Prostate gland (tissue), 2 donors: ENCODE measurements at regions not wholly inside any gene's neighbourhood (a gene's known extent, or its start where the extent isn't known, plus 50 kb on each side); places are given as distances from the start of the nearest gene placed in this dataset.

Experiments
- CTCF ChIP-seq, 4 experiments: fragments of 200-600 bp in 2 of 4; fragments of 450-650 bp in 2 of 4; sonication (generic) in 2 of 4; IDR thresholded peaks; 1 replicate in 3 of 4; 2 replicates in 1 of 4; pipeline ENCODE4 v1.5.1; 2016 to 2019; ENCODE audit warnings: antibody characterized with exemption in 4 of 4, mild to moderate bottlenecking in 2 of 4, moderate library complexity in 2 of 4
- POLR2A ChIP-seq: fragments of 450-650 bp; IDR thresholded peaks from one replicate; pipeline ENCODE4 v1.6.1; 2016; ENCODE audit warnings: antibody characterized with exemption, mild to moderate bottlenecking
- POLR2AphosphoS5 ChIP-seq: sonication (generic); formaldehyde crosslinking; IDR thresholded peaks from one replicate; pipeline ENCODE4 v1.6.1; 2017; ENCODE audit warnings: antibody characterized with exemption

DNA sequence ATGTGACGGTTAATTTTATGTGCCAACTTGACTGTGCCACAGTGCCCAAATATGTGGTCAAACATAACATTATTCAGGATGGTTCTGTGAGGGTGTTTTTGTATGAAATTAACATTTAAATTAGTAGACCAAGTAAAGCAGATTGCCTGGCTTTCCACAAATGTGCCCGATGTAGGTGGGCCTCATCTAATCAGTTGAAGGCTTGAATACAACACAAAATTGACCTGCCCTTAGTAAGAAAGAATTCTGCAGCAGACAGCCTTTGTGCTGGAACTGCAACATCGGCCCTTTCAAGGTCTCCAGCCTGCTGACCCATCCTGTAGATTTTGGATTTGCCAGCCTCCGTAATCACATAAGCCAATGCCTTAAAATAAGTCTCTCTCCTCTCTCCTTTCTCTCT lies 215.9 kb downstream of the MEX3B start:
- TF ChIP-seq CTCF (IDR thresholded peaks at IDR 0.05) (no peak), POLR2AphosphoS5 (no peak), POLR2A (no peak)
